GM12878 (cell line): ENCODE measurements at regions not wholly inside any gene's neighbourhood (a gene's known extent, or its start where the extent isn't known, plus 50 kb on each side); places are given as distances from the start of the nearest gene placed in this dataset.
"Not testable (repeated sequence)": the region's sequence is repeated elsewhere in the genome, so short reads cannot be mapped to it uniquely, and the experiment has no call there.

ENCODE experiments used
- GABPA ChIP-seq: IDR thresholded peaks from 2 replicates; pipeline ENCODE4 v1.6.1; 2014; ENCODE audit warnings: antibody characterized with exemption, low read depth, mild to moderate bottlenecking, inconsistent platforms
- TF ChIP-seq, protein P1 (sequence below): fragments of 450-650 bp; IDR thresholded peaks from 2 replicates; pipeline ENCODE4 v1.6.1; 2016; ENCODE audit warnings: mild to moderate bottlenecking

GRCh38 chr1:146381196-146381595 lies 152.4 kb upstream of the NOTCH2NLA start:
- not testable (repeated sequence) for TF ChIP-seq GABPA
- TF ChIP-seq, protein P1, sequence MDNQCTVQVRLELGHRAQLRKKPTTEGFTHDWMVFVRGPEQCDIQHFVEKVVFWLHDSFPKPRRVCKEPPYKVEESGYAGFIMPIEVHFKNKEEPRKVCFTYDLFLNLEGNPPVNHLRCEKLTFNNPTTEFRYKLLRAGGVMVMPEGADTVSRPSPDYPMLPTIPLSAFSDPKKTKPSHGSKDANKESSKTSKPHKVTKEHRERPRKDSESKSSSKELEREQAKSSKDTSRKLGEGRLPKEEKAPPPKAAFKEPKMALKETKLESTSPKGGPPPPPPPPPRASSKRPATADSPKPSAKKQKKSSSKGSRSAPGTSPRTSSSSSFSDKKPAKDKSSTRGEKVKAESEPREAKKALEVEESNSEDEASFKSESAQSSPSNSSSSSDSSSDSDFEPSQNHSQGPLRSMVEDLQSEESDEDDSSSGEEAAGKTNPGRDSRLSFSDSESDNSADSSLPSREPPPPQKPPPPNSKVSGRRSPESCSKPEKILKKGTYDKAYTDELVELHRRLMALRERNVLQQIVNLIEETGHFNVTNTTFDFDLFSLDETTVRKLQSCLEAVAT = not testable (repeated sequence)
